ENCODE measurements at regions not wholly inside any gene's neighbourhood (a gene's known extent, or its start where the extent isn't known, plus 50 kb on each side); places are given as distances from the start of the nearest gene placed in this dataset.

GRCh38 chr6:40685862-40686261 is 98.7 kb upstream of the LRFN2 start:
- TF ChIP-seq CTCF (conservative IDR thresholded peaks at IDR 0.05; ENCODE audit: control insufficient read depth, insufficient read depth, low read depth, low read length) = no peak
- no peak overlapping the region for H3K4me3 ChIP-seq (ENCODE audit: control insufficient read depth, low read depth, low read length)
- DNase-seq (ENCODE audit: low read depth) = no peak

- no peak for TF ChIP-seq CTCF (conservative IDR thresholded peaks at IDR 0.05; ENCODE audit: control insufficient read depth, insufficient read depth, low read depth, low read length)
- no peak for DNase-seq (ENCODE audit: low read depth)
- no peak overlapping the region for H3K4me3 ChIP-seq (ENCODE audit: control insufficient read depth, low read depth, low read length)
These were observed 94.5 kb upstream of the LRFN2 start for GRCh38 chr6:40681622-40682021.

GRCh38 chr6:40678941-40679340 is 91.8 kb upstream of the LRFN2 start:
- no peak for TF ChIP-seq CTCF (conservative IDR thresholded peaks at IDR 0.05; ENCODE audit: control insufficient read depth, insufficient read depth, low read depth, low read length)
- no peak for DNase-seq (ENCODE audit: low read depth)
- no peak overlapping the region for H3K4me3 ChIP-seq (ENCODE audit: control insufficient read depth, low read depth, low read length)

GRCh38 chr6:40674170-40674569 is 87.0 kb upstream of the LRFN2 start:
- no peak for DNase-seq (ENCODE audit: low read depth)
- no peak overlapping the region for H3K4me3 ChIP-seq (ENCODE audit: control insufficient read depth, low read depth, low read length)
- TF ChIP-seq CTCF (conservative IDR thresholded peaks at IDR 0.05; ENCODE audit: control insufficient read depth, insufficient read depth, low read depth, low read length) = no peak

- no peak overlapping the region for H3K4me3 ChIP-seq (ENCODE audit: control insufficient read depth, low read depth, low read length)
- no peak for TF ChIP-seq CTCF (conservative IDR thresholded peaks at IDR 0.05; ENCODE audit: control insufficient read depth, insufficient read depth, low read depth, low read length)
- DNase-seq (ENCODE audit: low read depth) = no peak
These were observed 84.9 kb upstream of the LRFN2 start for GRCh38 chr6:40672087-40672486.

- TF ChIP-seq CTCF (conservative IDR thresholded peaks at IDR 0.05; ENCODE audit: control insufficient read depth, insufficient read depth, low read depth, low read length) = no peak
- DNase-seq (ENCODE audit: low read depth) = no peak
- no peak overlapping the region for H3K4me3 ChIP-seq (ENCODE audit: control insufficient read depth, low read depth, low read length)
These were observed 84.5 kb upstream of the LRFN2 start for GRCh38 chr6:40671694-40672050.

- no peak for TF ChIP-seq CTCF (conservative IDR thresholded peaks at IDR 0.05; ENCODE audit: control insufficient read depth, insufficient read depth, low read depth, low read length)
- H3K4me3 ChIP-seq (ENCODE audit: control insufficient read depth, low read depth, low read length) = no peak overlapping the region
- no peak for DNase-seq (ENCODE audit: low read depth)
These were observed 84.0 kb upstream of the LRFN2 start for GRCh38 chr6:40671001-40671693.

Measured in fibroblast of mammary gland (primary cell).